Kidney (tissue), 13 donors: ENCODE measurements at regions not wholly inside any gene's neighbourhood (a gene's known extent, or its start where the extent isn't known, plus 50 kb on each side); places are given as distances from the start of the nearest gene placed in this dataset.

ENCODE experiments used
- DNase-seq, 5 donors: peaks; one replicate each; pipeline ENCODE4 v3.0.0-alpha.2; 2013 to 2020
- FAIRE-seq: peaks from 2 replicates; lab custom pipeline; 2012; peaks lifted over from hg19 to GRCh38; lab: Jason Lieb, UNC
- H3K27ac ChIP-seq, 2 donors: one replicate each; pipeline ENCODE4 v1.7.0; 2013; ENCODE audit warnings: low read depth in 2 of 2, low read length in 2 of 2, inconsistent platforms in 1 of 2
- H3K27me3 ChIP-seq: one replicate; pipeline ENCODE4 v1.7.1; 2013; ENCODE audit warnings: low read length, inconsistent platforms; ENCODE audit not compliant: control insufficient read depth, insufficient read depth
- H3K36me3 ChIP-seq, 3 donors: one replicate each; pipeline versions ENCODE4 v1.7.0 to v1.7.1; 2013; ENCODE audit warnings: low read length in 3 of 3, control low read depth in 1 of 3, inconsistent platforms in 1 of 3; ENCODE audit not compliant: insufficient read depth in 3 of 3, control insufficient read depth in 2 of 3
- H3K4me1 ChIP-seq, 3 donors: one replicate each; pipeline versions ENCODE4 v1.7.0 to v1.7.1; 2013; ENCODE audit warnings: low read length in 3 of 3, inconsistent platforms in 1 of 3, low read depth in 1 of 3; ENCODE audit not compliant: control insufficient read depth in 2 of 3, insufficient read depth in 2 of 3
- H3K4me3 ChIP-seq, 3 donors: one replicate each; pipeline versions ENCODE4 v1.7.0 to v1.8.1; 2013; ENCODE audit warnings: low read length in 3 of 3, control low read depth in 1 of 3, inconsistent platforms in 1 of 3
- H3K9ac ChIP-seq, 3 donors: one replicate each; pipeline versions ENCODE4 v1.7.0 to v1.7.1; 2013; ENCODE audit warnings: low read length in 3 of 3, control low read depth in 1 of 3, inconsistent platforms in 1 of 3
- H3K9me3 ChIP-seq, 3 donors: one replicate each; pipeline versions ENCODE4 v1.7.0 to v1.7.1; 2013; ENCODE audit warnings: low read length in 3 of 3, control low read depth in 1 of 3, inconsistent platforms in 1 of 3; ENCODE audit not compliant: control insufficient read depth in 2 of 3, insufficient read depth in 1 of 3
- CTCF ChIP-seq: IDR thresholded peaks from 3 replicates; pipeline ENCODE4 v1.5.1; 2012; ENCODE audit warnings: mild to moderate bottlenecking, moderate library complexity, borderline replicate concordance; ENCODE audit not compliant: insufficient read depth; ENCODE audit errors: extremely low read depth
- intact Hi-C: fragments of 100-400 bp; cut with DNase I; formaldehyde crosslinking; loops from one replicate; pipeline ENCODE4 v1.11.1; 2022
- donor health status: control.
- donor health status: control.
- donor health status: control.
- donor health status: control.
- donor health status: control.
- donor health status: DM: yes; HTN: yes; CAD: no.
- donor health status: Normal renal cell carcinoma (clear cell type).

GRCh38 chr12:5251092-5251491 is 180.8 kb upstream of the NTF3 start:
- Histone ChIP-seq H3K4me3 (no peak overlapping the region), H3K9me3 (no peaks in the 10 kb centered on the region), H3K36me3 (no peaks in the 10 kb centered on the region), H3K9ac (no peak overlapping the region), H3K27me3 (no peaks in the 10 kb centered on the region), H3K27ac (no peak overlapping the region), H3K4me1 (no peaks in the 10 kb centered on the region)
- TF ChIP-seq CTCF = no peak
- DNase-seq = no peak
- FAIRE-seq = no peak
- intact Hi-C loops = no loop called here

- FAIRE-seq (no peak), DNase-seq (no peak)
- Histone ChIP-seq H3K4me3 (no peak overlapping the region), H3K27ac (no peak overlapping the region), H3K9me3 (no peaks in the 10 kb centered on the region), H3K36me3 (no peaks in the 10 kb centered on the region), H3K27me3 (no peaks in the 10 kb centered on the region), H3K9ac (no peak overlapping the region), H3K4me1 (no peaks in the 10 kb centered on the region)
- TF ChIP-seq CTCF = no peak
- intact Hi-C loops = no loop called here
Measured at GRCh38 chr12:5251786-5252185, 180.1 kb upstream of the NTF3 start.

- Histone ChIP-seq H3K36me3 (no peaks in the 10 kb centered on the region), H3K27ac (no peak overlapping the region), H3K9ac (no peak overlapping the region), H3K4me3 (no peak overlapping the region), H3K4me1 (no peaks in the 10 kb centered on the region), H3K9me3 (no peaks in the 10 kb centered on the region), H3K27me3 (no peaks in the 10 kb centered on the region)
- TF ChIP-seq CTCF = no peak
- DNase-seq = peak in 3 of 5 donors; percentile 30 to 46 (median 42)
- intact Hi-C loops = no loop called here
- no peak for FAIRE-seq
Measured at GRCh38 chr12:5254703-5255102, 177.2 kb upstream of the NTF3 start.
